ENCODE measurements at regions not wholly inside any gene's neighbourhood (a gene's known extent, or its start where the extent isn't known, plus 50 kb on each side); places are given as distances from the start of the nearest gene placed in this dataset.
"Not testable (repeated sequence)": the region's sequence is repeated elsewhere in the genome, so short reads cannot be mapped to it uniquely, and the experiment has no call there.

DNA sequence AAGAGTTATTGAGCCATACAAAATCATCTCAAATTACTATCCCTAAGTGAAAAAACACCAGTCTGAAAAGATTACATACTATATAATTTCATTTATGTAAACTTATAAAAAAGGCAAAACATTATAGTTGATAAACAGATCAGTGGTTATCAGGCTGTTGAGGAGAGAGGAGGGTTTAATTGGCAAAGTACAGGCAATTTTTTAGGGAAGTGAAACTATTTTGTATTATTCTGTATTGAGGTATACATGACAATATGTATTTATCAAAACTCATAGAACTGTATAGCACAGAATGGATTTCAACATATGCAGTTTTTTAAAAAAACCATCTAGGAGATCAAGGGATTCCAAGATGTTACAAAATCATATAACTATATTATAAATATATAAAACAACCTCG is 403.7 kb downstream of the LTN1 start:
- no peak overlapping the region for H3K27ac ChIP-seq (ENCODE audit: insufficient read depth in 1 of 2, low read depth in 1 of 2, low read length in 2 of 2, poor library complexity in 1 of 2, severe bottlenecking in 2 of 2)

DNA sequence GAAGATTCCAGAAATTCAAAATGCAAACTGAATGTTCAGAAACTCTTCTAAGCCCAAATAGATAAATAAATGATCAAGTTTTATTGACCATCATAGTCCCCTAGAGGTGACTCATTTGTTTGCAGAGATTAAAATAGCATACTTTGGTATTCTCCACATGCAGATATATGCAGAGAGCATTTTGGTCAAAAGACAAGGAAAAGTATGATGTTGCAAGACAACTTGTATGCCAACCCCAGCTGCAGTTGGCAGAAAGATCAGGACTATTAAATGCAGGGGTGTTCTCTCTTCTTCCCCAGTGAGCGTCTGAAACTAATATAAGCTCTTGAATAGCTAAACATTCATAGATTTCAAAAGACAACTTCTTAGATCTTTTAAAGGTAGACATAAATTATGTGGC is 404.9 kb downstream of the LTN1 start:
- ChIA-PET CTCF (interaction anchor here (1.0 kb wide), 1 partner anchor 13 kb away, joined by 4 read pairs; no protein-coding TSS in a partner anchor), POLR2A (no interaction called here)
- no CpG with 5 or more reads among the region's 1 CpG for WGBS (ENCODE audit: insufficient coverage)
- no peak overlapping the region for H3K27ac ChIP-seq (ENCODE audit: insufficient read depth in 1 of 2, low read depth in 1 of 2, low read length in 2 of 2, poor library complexity in 1 of 2, severe bottlenecking in 2 of 2)
- no peak for DNase-seq
- H3K4me3 ChIP-seq (ENCODE audit: control insufficient read depth in 1 of 7, extremely low read depth in 1 of 7, insufficient read depth in 4 of 7, low read depth in 2 of 7, low read length in 6 of 7), result no peak overlapping the region
- peaks cover 0 to 14% (median 2%) of the 10 kb centered on the region in 5 experiments for H3K9me3 ChIP-seq (ENCODE audit: control extremely low read depth in 1 of 5, control insufficient read depth in 4 of 5, insufficient read depth in 2 of 5, low read depth in 1 of 5, low read length in 4 of 5)
- no peaks in the 10 kb centered on the region for H3K36me3 ChIP-seq (ENCODE audit: control insufficient read depth in 4 of 4, insufficient read depth in 4 of 4, low read length in 3 of 4)
- H3K27me3 ChIP-seq (replicated peaks in 2 of 5; ENCODE audit: control insufficient read depth in 4 of 5, insufficient read depth in 5 of 5, low read length in 4 of 5), result no peaks in the 10 kb centered on the region
- H3K4me1 ChIP-seq (ENCODE audit: control extremely low read depth in 1 of 4, control insufficient read depth in 4 of 4, insufficient read depth in 4 of 4, low read length in 3 of 4), result no peaks in the 10 kb centered on the region

More for the DNA sequence above, 403.7 kb downstream of the LTN1 start:
- peaks cover 0 to 14% (median 2%) of the 10 kb centered on the region in 5 experiments for H3K9me3 ChIP-seq (ENCODE audit: control extremely low read depth in 1 of 5, control insufficient read depth in 4 of 5, insufficient read depth in 2 of 5, low read depth in 1 of 5, low read length in 4 of 5)
- ChIA-PET CTCF (interaction anchor here (1.0 kb wide), 1 partner anchor 15 kb away, joined by 4 read pairs; no protein-coding TSS in a partner anchor), POLR2A (no interaction called here)
- H3K36me3 ChIP-seq (ENCODE audit: control insufficient read depth in 4 of 4, insufficient read depth in 4 of 4, low read length in 3 of 4), result no peaks in the 10 kb centered on the region
- H3K4me3 ChIP-seq (ENCODE audit: control insufficient read depth in 1 of 7, extremely low read depth in 1 of 7, insufficient read depth in 4 of 7, low read depth in 2 of 7, low read length in 6 of 7), result no peak overlapping the region
- no peak for DNase-seq
- H3K27me3 ChIP-seq (replicated peaks in 2 of 5; ENCODE audit: control insufficient read depth in 4 of 5, insufficient read depth in 5 of 5, low read length in 4 of 5), result no peaks in the 10 kb centered on the region
- H3K4me1 ChIP-seq (ENCODE audit: control extremely low read depth in 1 of 4, control insufficient read depth in 4 of 4, insufficient read depth in 4 of 4, low read length in 3 of 4), result no peaks in the 10 kb centered on the region
- no CpG with 5 or more reads among the region's 1 CpG for WGBS (ENCODE audit: insufficient coverage)

DNA sequence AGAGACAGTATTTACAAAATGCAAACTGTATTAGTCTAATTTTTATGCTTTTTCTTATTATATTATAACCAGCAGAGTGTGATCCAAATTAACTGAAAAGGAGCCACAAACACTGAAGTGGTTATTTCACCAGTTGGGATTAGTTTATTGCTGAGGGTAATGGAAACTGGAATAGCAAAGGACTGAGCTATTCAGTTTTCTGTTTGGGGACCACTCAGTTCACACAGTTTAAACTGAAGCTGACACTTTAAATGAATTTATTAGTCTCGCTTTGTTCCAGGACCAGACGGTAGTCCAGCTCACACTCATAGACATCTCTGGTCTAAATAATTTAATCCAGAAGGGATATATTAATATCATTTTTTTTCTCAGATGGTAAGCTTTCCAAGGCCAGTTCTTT is 410.7 kb downstream of the LTN1 start:
- WGBS (ENCODE audit: insufficient coverage), result 100% methylated on average over 1 of the region's 2 CpGs
- Histone ChIP-seq H3K27ac (ENCODE audit: insufficient read depth in 1 of 2, low read depth in 1 of 2, low read length in 2 of 2, poor library complexity in 1 of 2, severe bottlenecking in 2 of 2) (no peak overlapping the region), H3K9me3 (ENCODE audit: control extremely low read depth in 1 of 5, control insufficient read depth in 4 of 5, insufficient read depth in 2 of 5, low read depth in 1 of 5, low read length in 4 of 5) (peaks cover 0 to 2% (median 0%) of the 10 kb centered on the region in 5 experiments), H3K4me1 (ENCODE audit: control extremely low read depth in 1 of 4, control insufficient read depth in 4 of 4, insufficient read depth in 4 of 4, low read length in 3 of 4) (no peaks in the 10 kb centered on the region), H3K4me3 (ENCODE audit: control insufficient read depth in 1 of 7, extremely low read depth in 1 of 7, insufficient read depth in 4 of 7, low read depth in 2 of 7, low read length in 6 of 7) (no peak overlapping the region), H3K27me3 (replicated peaks in 2 of 5; ENCODE audit: control insufficient read depth in 4 of 5, insufficient read depth in 5 of 5, low read length in 4 of 5) (no peaks in the 10 kb centered on the region), H3K36me3 (ENCODE audit: control insufficient read depth in 4 of 4, insufficient read depth in 4 of 4, low read length in 3 of 4) (no peaks in the 10 kb centered on the region)
- ChIA-PET CTCF (no interaction called here), POLR2A (no interaction called here)
- no peak for DNase-seq

DNA sequence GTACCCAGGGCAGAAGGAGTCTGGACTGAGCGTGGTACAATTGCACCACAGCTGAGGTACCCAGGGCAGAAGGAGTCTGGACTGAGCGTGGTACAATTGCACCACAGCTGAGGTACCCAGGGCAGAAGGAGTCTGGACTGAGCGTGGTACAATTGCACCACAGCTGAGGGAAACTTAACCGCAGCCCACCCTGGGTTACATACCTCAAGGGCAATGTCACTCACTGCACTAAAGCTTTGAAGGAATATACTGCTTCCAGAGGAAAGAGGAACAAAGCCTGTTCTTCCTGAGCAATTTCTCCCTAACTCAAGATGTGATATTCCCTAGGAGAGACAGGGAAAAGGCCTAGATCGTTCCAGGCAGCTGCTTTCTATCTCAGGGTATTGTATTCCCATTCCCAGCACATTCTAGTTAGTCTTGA is 411.4 kb downstream of the LTN1 start:
- CTCF ChIA-PET, result interaction anchor here (1.1 kb wide), 1 partner anchor 10 kb away, joined by 3 read pairs; no protein-coding TSS in a partner anchor
- H3K27ac ChIP-seq (ENCODE audit: insufficient read depth in 1 of 2, low read depth in 1 of 2, low read length in 2 of 2, poor library complexity in 1 of 2, severe bottlenecking in 2 of 2); POLR2A ChIA-PET; DNase-seq; H3K4me3 ChIP-seq (ENCODE audit: control insufficient read depth in 1 of 7, extremely low read depth in 1 of 7, insufficient read depth in 4 of 7, low read depth in 2 of 7, low read length in 6 of 7); H3K4me1 ChIP-seq (ENCODE audit: control extremely low read depth in 1 of 4, control insufficient read depth in 4 of 4, insufficient read depth in 4 of 4, low read length in 3 of 4); H3K27me3 ChIP-seq (replicated peaks in 2 of 5; ENCODE audit: control insufficient read depth in 4 of 5, insufficient read depth in 5 of 5, low read length in 4 of 5); H3K9me3 ChIP-seq (ENCODE audit: control extremely low read depth in 1 of 5, control insufficient read depth in 4 of 5, insufficient read depth in 2 of 5, low read depth in 1 of 5, low read length in 4 of 5); H3K36me3 ChIP-seq (ENCODE audit: control insufficient read depth in 4 of 4, insufficient read depth in 4 of 4, low read length in 3 of 4): not testable (repeated sequence)
- 96% methylated on average over 5 of the region's 5 CpGs for WGBS (ENCODE audit: insufficient coverage)

DNA sequence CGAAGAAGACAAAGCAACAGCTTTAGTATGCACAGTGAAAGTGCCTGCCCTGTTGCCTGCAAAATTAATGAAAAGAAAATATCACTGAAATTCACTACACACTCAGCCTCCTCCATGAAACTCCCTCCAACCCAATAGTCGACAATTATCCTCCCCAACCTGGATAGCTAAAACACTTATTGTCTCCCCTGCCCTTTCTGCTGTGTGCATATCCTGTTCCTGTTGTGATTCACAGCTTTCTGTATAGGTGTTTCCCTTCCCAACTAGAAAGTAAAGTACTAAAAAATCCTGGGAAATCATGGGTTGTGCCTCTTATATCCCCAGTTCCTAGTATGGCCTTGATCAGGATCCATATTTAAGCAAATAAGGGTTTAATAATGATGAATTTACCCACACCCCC is 412.1 kb downstream of the LTN1 start:
- CTCF ChIA-PET, result interaction anchor here (1.1 kb wide), 1 partner anchor 11 kb away, joined by 3 read pairs; no protein-coding TSS in a partner anchor
- DNase-seq, result no peak
- H3K4me3 ChIP-seq (ENCODE audit: control insufficient read depth in 1 of 7, extremely low read depth in 1 of 7, insufficient read depth in 4 of 7, low read depth in 2 of 7, low read length in 6 of 7), result no peak overlapping the region
- H3K36me3 ChIP-seq (ENCODE audit: control insufficient read depth in 4 of 4, insufficient read depth in 4 of 4, low read length in 3 of 4), result no peaks in the 10 kb centered on the region
- WGBS (ENCODE audit: insufficient coverage), result 100% methylated on average over 2 of the region's 2 CpGs
- H3K4me1 ChIP-seq (ENCODE audit: control extremely low read depth in 1 of 4, control insufficient read depth in 4 of 4, insufficient read depth in 4 of 4, low read length in 3 of 4), result no peaks in the 10 kb centered on the region
- POLR2A ChIA-PET, result no interaction called here
- H3K9me3 ChIP-seq (ENCODE audit: control extremely low read depth in 1 of 5, control insufficient read depth in 4 of 5, insufficient read depth in 2 of 5, low read depth in 1 of 5, low read length in 4 of 5), result peaks cover 0 to 5% (median 0%) of the 10 kb centered on the region in 5 experiments
- H3K27ac ChIP-seq (ENCODE audit: insufficient read depth in 1 of 2, low read depth in 1 of 2, low read length in 2 of 2, poor library complexity in 1 of 2, severe bottlenecking in 2 of 2), result no peak overlapping the region
- no peaks in the 10 kb centered on the region for H3K27me3 ChIP-seq (replicated peaks in 2 of 5; ENCODE audit: control insufficient read depth in 4 of 5, insufficient read depth in 5 of 5, low read length in 4 of 5)

DNA sequence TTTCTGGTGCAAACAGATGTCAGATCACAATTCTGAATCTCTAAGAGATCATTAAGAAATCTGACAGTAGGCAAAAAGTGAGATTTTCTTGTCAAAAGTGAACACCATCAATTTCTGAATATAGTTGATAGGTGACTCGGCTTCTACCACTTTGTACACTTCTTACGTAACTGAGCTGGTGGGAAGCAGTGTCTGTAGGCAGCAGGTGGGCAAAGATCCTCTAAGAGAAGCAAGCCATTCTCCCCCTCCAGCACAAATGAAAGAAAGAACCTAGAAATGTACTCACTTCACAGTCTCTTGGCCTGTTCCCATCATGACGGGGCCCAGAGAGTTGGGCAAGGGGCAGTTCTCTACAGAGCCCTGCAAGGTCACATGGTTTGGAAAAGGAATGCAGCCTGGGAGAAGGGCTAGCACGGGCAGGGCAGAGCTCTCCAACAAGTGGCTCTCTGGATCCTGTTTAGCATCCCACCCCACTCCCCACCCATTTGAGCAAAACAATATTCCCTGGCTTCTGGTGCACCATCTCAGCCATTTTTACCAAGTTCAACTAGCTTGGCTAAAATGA is 412.6 kb downstream of the LTN1 start:
- WGBS (ENCODE audit: insufficient coverage), result 92% methylated on average over 2 of the region's 4 CpGs
- Histone ChIP-seq H3K4me3 (ENCODE audit: control insufficient read depth in 1 of 7, extremely low read depth in 1 of 7, insufficient read depth in 4 of 7, low read depth in 2 of 7, low read length in 6 of 7) (no peak overlapping the region), H3K27me3 (replicated peaks in 2 of 5; ENCODE audit: control insufficient read depth in 4 of 5, insufficient read depth in 5 of 5, low read length in 4 of 5) (no peaks in the 10 kb centered on the region), H3K27ac (ENCODE audit: insufficient read depth in 1 of 2, low read depth in 1 of 2, low read length in 2 of 2, poor library complexity in 1 of 2, severe bottlenecking in 2 of 2) (no peak overlapping the region), H3K4me1 (ENCODE audit: control extremely low read depth in 1 of 4, control insufficient read depth in 4 of 4, insufficient read depth in 4 of 4, low read length in 3 of 4) (no peaks in the 10 kb centered on the region), H3K36me3 (ENCODE audit: control insufficient read depth in 4 of 4, insufficient read depth in 4 of 4, low read length in 3 of 4) (no peaks in the 10 kb centered on the region), H3K9me3 (ENCODE audit: control extremely low read depth in 1 of 5, control insufficient read depth in 4 of 5, insufficient read depth in 2 of 5, low read depth in 1 of 5, low read length in 4 of 5) (peaks cover 0 to 10% (median 0%) of the 10 kb centered on the region in 5 experiments)
- ChIA-PET POLR2A (no interaction called here), CTCF (interaction anchor here (1.1 kb wide), 1 partner anchor 12 kb away, joined by 3 read pairs; no protein-coding TSS in a partner anchor)
- no peak for DNase-seq

DNA sequence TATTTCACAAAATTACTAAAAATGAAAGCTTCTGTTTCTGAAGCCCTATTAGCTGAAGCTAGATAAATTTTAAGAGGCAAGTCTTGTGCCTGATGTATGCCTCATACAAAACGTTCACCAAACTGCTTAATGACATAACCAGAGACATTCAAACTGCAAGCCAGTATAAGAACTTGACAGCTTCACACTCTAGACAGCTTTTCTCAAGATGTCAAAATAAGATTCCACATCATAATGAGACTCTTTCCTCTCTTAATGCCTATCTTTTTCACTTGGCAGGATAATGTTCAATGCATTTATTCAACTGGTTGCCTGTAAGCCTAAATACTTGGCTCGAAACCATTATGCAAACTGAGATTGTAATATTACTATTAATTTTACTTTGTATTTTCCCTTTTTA is 424.0 kb downstream of the LTN1 start:
- no peaks in the 10 kb centered on the region for H3K27me3 ChIP-seq (replicated peaks in 2 of 5; ENCODE audit: control insufficient read depth in 4 of 5, insufficient read depth in 5 of 5, low read length in 4 of 5)
- H3K4me1 ChIP-seq (ENCODE audit: control extremely low read depth in 1 of 4, control insufficient read depth in 4 of 4, insufficient read depth in 4 of 4, low read length in 3 of 4), result peaks cover 0 to 3% (median 0%) of the 10 kb centered on the region in 4 experiments
- no peak overlapping the region for H3K27ac ChIP-seq (ENCODE audit: insufficient read depth in 1 of 2, low read depth in 1 of 2, low read length in 2 of 2, poor library complexity in 1 of 2, severe bottlenecking in 2 of 2)
- CTCF ChIA-PET, result no interaction called here
- H3K4me3 ChIP-seq (ENCODE audit: control insufficient read depth in 1 of 7, extremely low read depth in 1 of 7, insufficient read depth in 4 of 7, low read depth in 2 of 7, low read length in 6 of 7), result no peak overlapping the region
- no peak for DNase-seq
- no peaks in the 10 kb centered on the region for H3K36me3 ChIP-seq (ENCODE audit: control insufficient read depth in 4 of 4, insufficient read depth in 4 of 4, low read length in 3 of 4)
- WGBS (ENCODE audit: insufficient coverage), result 10% methylated on average over 1 of the region's 2 CpGs
- POLR2A ChIA-PET, result no interaction called here
- peaks cover 0 to 3% (median 0%) of the 10 kb centered on the region in 5 experiments for H3K9me3 ChIP-seq (ENCODE audit: control extremely low read depth in 1 of 5, control insufficient read depth in 4 of 5, insufficient read depth in 2 of 5, low read depth in 1 of 5, low read length in 4 of 5)

All from common myeloid progenitor, CD34-positive (primary cell).